GM13976 (cell line): ENCODE measurements at regions not wholly inside any gene's neighbourhood (a gene's known extent, or its start where the extent isn't known, plus 50 kb on each side); places are given as distances from the start of the nearest gene placed in this dataset.

Source experiments
- DNase-seq: peaks from one replicate; pipeline ENCODE4 v3.0.0; 2012; ENCODE audit warnings: low spot score
- CTCF ChIP-seq: IDR thresholded peaks from 2 replicates; pipeline ENCODE4 v1.5.1; 2012; ENCODE audit warnings: borderline replicate concordance, mild to moderate bottlenecking; ENCODE audit not compliant: insufficient read depth; ENCODE audit errors: extremely low read depth, missing control alignments, control extremely low read depth
- in situ Hi-C: fragments of 300-500 bp; cut with MboI; formaldehyde crosslinking; loops from one replicate; pipeline ENCODE4 v1.12.0; 2022; ENCODE audit warnings: low sequenced_read_pairs, mixed read lengths, inconsistent platforms; ENCODE audit not compliant: unreplicated experiment

- no peak for TF ChIP-seq CTCF
- DNase-seq = no peak
- in situ Hi-C loops = no loop called here
Observed at GRCh38 chr2:22842205-22842869, 542.6 kb upstream of the KLHL29 start.

- in situ Hi-C loops = no loop called here
- no peak for DNase-seq
- TF ChIP-seq CTCF = no peak
Observed at GRCh38 chr2:22843919-22844537, 541.0 kb upstream of the KLHL29 start.

GRCh38 chr2:22850310-22850709 lies 534.7 kb upstream of the KLHL29 start:
- in situ Hi-C loops = no loop called here
- no peak for TF ChIP-seq CTCF
- no peak for DNase-seq

- no peak for TF ChIP-seq CTCF
- in situ Hi-C loops = no loop called here
- no peak for DNase-seq
Observed at GRCh38 chr2:22854588-22854987, 530.4 kb upstream of the KLHL29 start.

- in situ Hi-C loops = no loop called here
- no peak for TF ChIP-seq CTCF
- no peak for DNase-seq
Observed at GRCh38 chr2:22855081-22855480, 529.9 kb upstream of the KLHL29 start.

GRCh38 chr2:22855761-22856184 lies 529.2 kb upstream of the KLHL29 start:
- TF ChIP-seq CTCF = no peak
- no peak for DNase-seq
- in situ Hi-C loops = no loop called here
